BLaER1 treated with 17β-estradiol and CSF1 and Interleukin-3, amounts not matched to agents 10 nM and 100 nM (cell line): ENCODE measurements at regions not wholly inside any gene's neighbourhood (a gene's known extent, or its start where the extent isn't known, plus 50 kb on each side); places are given as distances from the start of the nearest gene placed in this dataset.
A peak's percentile ranks its signal among the peaks of the same experiment; 100 is the strongest.

Source experiments
- H3K27ac ChIP-seq, 11 experiments: shearing (Covaris generic); formaldehyde crosslinking; 2 replicates each; pipeline ENCODE4 v1.8.1; 2022
- H3K27me3 ChIP-seq, 11 experiments: shearing (Covaris generic); formaldehyde crosslinking; 2 replicates each; pipeline ENCODE4 v1.8.1; 2022
- H3K36me3 ChIP-seq, 11 experiments: shearing (Covaris generic); formaldehyde crosslinking; 2 replicates each; pipeline ENCODE4 v1.8.1; 2022
- H3K4me1 ChIP-seq, 10 experiments: shearing (Covaris generic); formaldehyde crosslinking; 2 replicates each; pipeline ENCODE4 v1.8.1; 2022
- H3K4me2 ChIP-seq, 11 experiments: shearing (Covaris generic); formaldehyde crosslinking; 2 replicates each; pipeline ENCODE4 v1.8.1; 2022
- H3K4me3 ChIP-seq, 10 experiments: shearing (Covaris generic); formaldehyde crosslinking; 2 replicates each; pipeline ENCODE4 v1.8.1; 2022
- H3K9ac ChIP-seq, 11 experiments: shearing (Covaris generic); formaldehyde crosslinking; 2 replicates each; pipeline ENCODE4 v1.8.1; 2022
- H3K9me3 ChIP-seq, 11 experiments: shearing (Covaris generic); formaldehyde crosslinking; replicated peaks in 1 of 11; 2 replicates each; pipeline ENCODE4 v1.8.1; 2022
- H4K20me1 ChIP-seq, 11 experiments: shearing (Covaris generic); formaldehyde crosslinking; 2 replicates each; pipeline ENCODE4 v1.8.1; 2022
- Cebpa-rat ChIP-seq, 11 experiments: shearing (Covaris generic); IDR thresholded peaks; 2 replicates each; pipeline ENCODE4 v1.8.1; 2022

GRCh38 chr6:166751051-166751595, 124.1 kb upstream of the RPS6KA2 start:
- H3K9ac ChIP-seq: peak overlapping the region in 7 of 11 experiments; percentile 8 to 57 (median 29); a peak in 8 of 22 replicates
- H3K4me2 ChIP-seq: peak overlapping the region; percentile 75 to 96 (median 84)
- peak overlapping the region in 9 of 10 experiments; percentile 8 to 60 (median 43); a peak in 15 of 20 replicates for H3K4me3 ChIP-seq
- no peaks in the 10 kb centered on the region for H3K36me3 ChIP-seq
- TF ChIP-seq Cebpa-rat (IDR thresholded peaks at IDR 0.05): no peak
- H3K27ac ChIP-seq: peak overlapping the region in 3 of 11 experiments; percentile 25 to 43 (median 37); a peak in 4 of 22 replicates
- H4K20me1 ChIP-seq: peaks cover 0 to 40% (median 22%) of the 10 kb centered on the region in 11 experiments; a peak in 18 of 22 replicates
- no peaks in the 10 kb centered on the region for H3K9me3 ChIP-seq
- H3K4me1 ChIP-seq: peaks cover 38 to 62% (median 60%) of the 10 kb centered on the region in 10 experiments
- peaks cover 41 to 54% (median 48%) of the 10 kb centered on the region in 11 experiments for H3K27me3 ChIP-seq

- Histone ChIP-seq H3K4me3 (peak overlapping the region in 2 of 10 experiments; percentile 25 to 41; a peak in 2 of 20 replicates), H3K9me3 (no peaks in the 10 kb centered on the region), H3K27me3 (peaks cover 39 to 50% (median 44%) of the 10 kb centered on the region in 11 experiments), H3K36me3 (no peaks in the 10 kb centered on the region), H3K9ac (peak overlapping the region in 1 of 11 experiments; percentile 40; a peak in 1 of 22 replicates), H4K20me1 (peaks cover 0 to 37% (median 22%) of the 10 kb centered on the region in 11 experiments; a peak in 18 of 22 replicates), H3K27ac (peak overlapping the region in 1 of 11 experiments; percentile 43; a peak in 1 of 22 replicates), H3K4me2 (peak overlapping the region; percentile 75 to 96 (median 84)), H3K4me1 (peaks cover 38 to 62% (median 58%) of the 10 kb centered on the region in 10 experiments)
- no peak for TF ChIP-seq Cebpa-rat (IDR thresholded peaks at IDR 0.05)
Measured at GRCh38 chr6:166750108-166750793, 123.2 kb upstream of the RPS6KA2 start.

GRCh38 chr6:166749666-166750065, 122.6 kb upstream of the RPS6KA2 start:
- H3K4me1 ChIP-seq: peaks cover 38 to 61% (median 58%) of the 10 kb centered on the region in 10 experiments
- no peak for TF ChIP-seq Cebpa-rat (IDR thresholded peaks at IDR 0.05)
- H3K4me3 ChIP-seq: no peak overlapping the region
- H3K27ac ChIP-seq: no peak overlapping the region
- H3K36me3 ChIP-seq: no peaks in the 10 kb centered on the region
- H3K9me3 ChIP-seq: peaks cover 0 to 4% (median 3%) of the 10 kb centered on the region in 11 experiments; a peak in 8 of 22 replicates
- peak overlapping the region; percentile 75 to 96 (median 84) for H3K4me2 ChIP-seq
- no peak overlapping the region for H3K9ac ChIP-seq
- H3K27me3 ChIP-seq: peaks cover 33 to 49% (median 38%) of the 10 kb centered on the region in 11 experiments
- peaks cover 0 to 37% (median 22%) of the 10 kb centered on the region in 11 experiments; a peak in 18 of 22 replicates for H4K20me1 ChIP-seq

- no peaks in the 10 kb centered on the region for H3K36me3 ChIP-seq
- peaks cover 38 to 61% (median 51%) of the 10 kb centered on the region in 10 experiments for H3K4me1 ChIP-seq
- H3K4me3 ChIP-seq: no peak overlapping the region
- peak overlapping the region; percentile 39 to 74 (median 68) for H3K4me2 ChIP-seq
- H3K27ac ChIP-seq: no peak overlapping the region
- peaks cover 16 to 32% (median 21%) of the 10 kb centered on the region in 11 experiments for H3K27me3 ChIP-seq
- H3K9me3 ChIP-seq: peaks cover 0 to 8% (median 5%) of the 10 kb centered on the region in 11 experiments; a peak in 8 of 22 replicates
- no peak for TF ChIP-seq Cebpa-rat (IDR thresholded peaks at IDR 0.05)
- H4K20me1 ChIP-seq: peaks cover 0 to 37% (median 22%) of the 10 kb centered on the region in 11 experiments; a peak in 18 of 22 replicates
- no peak overlapping the region for H3K9ac ChIP-seq
Measured at GRCh38 chr6:166747644-166748595, 120.9 kb upstream of the RPS6KA2 start.

- no peaks in the 10 kb centered on the region for H3K36me3 ChIP-seq
- peaks cover 0 to 8% (median 5%) of the 10 kb centered on the region in 11 experiments; a peak in 8 of 22 replicates for H3K9me3 ChIP-seq
- peaks cover 11 to 21% (median 13%) of the 10 kb centered on the region in 11 experiments; a peak in 20 of 22 replicates for H3K27me3 ChIP-seq
- H3K4me2 ChIP-seq: no peak overlapping the region
- no peak for TF ChIP-seq Cebpa-rat (IDR thresholded peaks at IDR 0.05)
- peaks cover 0 to 27% (median 14%) of the 10 kb centered on the region in 11 experiments; a peak in 17 of 22 replicates for H4K20me1 ChIP-seq
- peaks cover 28 to 42% (median 33%) of the 10 kb centered on the region in 10 experiments for H3K4me1 ChIP-seq
- no peak overlapping the region for H3K27ac ChIP-seq
- no peak overlapping the region for H3K9ac ChIP-seq
- no peak overlapping the region for H3K4me3 ChIP-seq
Measured at GRCh38 chr6:166745801-166746668, 119.0 kb upstream of the RPS6KA2 start.

GRCh38 chr6:166744223-166745134, 117.4 kb upstream of the RPS6KA2 start:
- Histone ChIP-seq H4K20me1 (peaks cover 0 to 13% (median 0%) of the 10 kb centered on the region in 11 experiments; a peak in 2 of 22 replicates), H3K27ac (no peak overlapping the region), H3K4me2 (peak overlapping the region in 5 of 11 experiments; percentile 5 to 51 (median 10); a peak in 7 of 22 replicates), H3K4me1 (peaks cover 13 to 27% (median 21%) of the 10 kb centered on the region in 10 experiments), H3K9ac (no peak overlapping the region), H3K9me3 (peaks cover 0 to 8% (median 5%) of the 10 kb centered on the region in 11 experiments; a peak in 8 of 22 replicates), H3K36me3 (no peaks in the 10 kb centered on the region), H3K27me3 (peaks cover 0 to 9% (median 0%) of the 10 kb centered on the region in 11 experiments; a peak in 4 of 22 replicates), H3K4me3 (no peak overlapping the region)
- no peak for TF ChIP-seq Cebpa-rat (IDR thresholded peaks at IDR 0.05)
